B cell (primary cell): ENCODE measurements at regions not wholly inside any gene's neighbourhood (a gene's known extent, or its start where the extent isn't known, plus 50 kb on each side); places are given as distances from the start of the nearest gene placed in this dataset.

ENCODE experiments used
- ATAC-seq: fragments of 200-7000 bp; cut with Tn5 transposase; one replicate; pipeline ENCODE4 v1.10.0; 2021; ENCODE audit warnings: low read depth, mild to moderate bottlenecking, moderate number of reproducible peaks, moderate library complexity
- CTCF ChIA-PET: fragments of 350-600 bp; sonication (Branson Sonifier 250); formaldehyde crosslinking; loops from one replicate; lab custom pipeline; 2021; ENCODE audit warnings: antibody characterized with exemption, inconsistent platforms; lab: Charles Lee
- POLR2A ChIA-PET: fragments of 350-600 bp; sonication (Branson Sonifier 250); formaldehyde crosslinking; loops from one replicate; lab custom pipeline; 2021; ENCODE audit warnings: antibody characterized with exemption; lab: Charles Lee
- DNase-seq: peaks from one replicate; pipeline ENCODE4 v3.0.0; 2013
- H2AFZ ChIP-seq: 2 replicates; pipeline ENCODE4 v1.6.1; 2012; ENCODE audit warnings: mild to moderate bottlenecking, low read depth, low read length; ENCODE audit not compliant: insufficient read depth, poor library complexity, severe bottlenecking
- H3K27ac ChIP-seq, 2 donors: 1 replicate in 1 of 2; 2 replicates in 1 of 2; pipeline ENCODE4 v1.5.1; 2012 to 2013; ENCODE audit warnings: low read length in 2 of 2, mild to moderate bottlenecking in 2 of 2, moderate library complexity in 1 of 2
- H3K27me3 ChIP-seq, 4 experiments: fragments of 200-600 bp in 1 of 4; sonication (generic) in 1 of 4; replicated peaks in 1 of 4; 1 replicate in 2 of 4; 2 replicates in 2 of 4; pipeline versions ENCODE4 v1.6.1 to v1.7.0; 2013 to 2016; ENCODE audit warnings: low read length in 3 of 4, mild to moderate bottlenecking in 2 of 4, mixed read lengths in 1 of 4, moderate library complexity in 1 of 4; ENCODE audit not compliant: insufficient read depth in 4 of 4, control insufficient read depth in 3 of 4; ENCODE audit errors: control extremely low read depth in 1 of 4
- H3K36me3 ChIP-seq, 2 experiments: replicated peaks in 1 of 2; 1 replicate in 1 of 2; 2 replicates in 1 of 2; pipeline versions ENCODE4 v1.6.1 to v1.7.1; 2013; ENCODE audit warnings: low read length in 1 of 2; ENCODE audit not compliant: insufficient read depth in 2 of 2, control insufficient read depth in 1 of 2; ENCODE audit errors: control extremely low read depth in 1 of 2, extremely low read depth in 1 of 2
- H3K4me1 ChIP-seq, 2 donors: fragments of 200-600 bp in 1 of 2; sonication (generic) in 1 of 2; 1 replicate in 1 of 2; 2 replicates in 1 of 2; pipeline versions ENCODE4 v1.5.1 to v1.6.1; 2013 to 2017; ENCODE audit warnings: low read length in 2 of 2; ENCODE audit not compliant: control insufficient read depth in 2 of 2, insufficient read depth in 2 of 2
- H3K4me2 ChIP-seq: replicated peaks from 2 replicates; pipeline ENCODE3; 2012; ENCODE audit warnings: mild to moderate bottlenecking, low read depth, low read length; ENCODE audit not compliant: poor library complexity, severe bottlenecking
- H3K4me3 ChIP-seq, 5 experiments: fragments of 200-600 bp in 1 of 5; sonication (generic) in 1 of 5; 1 replicate in 3 of 5; 2 replicates in 2 of 5; pipeline versions ENCODE4 v1.5.1 to v1.7.0; 2011 to 2016; ENCODE audit warnings: low read length in 4 of 5, mild to moderate bottlenecking in 4 of 5, low read depth in 2 of 5, control low read depth in 1 of 5, moderate library complexity in 1 of 5; ENCODE audit not compliant: insufficient read depth in 1 of 5; ENCODE audit errors: control extremely low read depth in 1 of 5, extremely low read depth in 1 of 5
- H3K79me2 ChIP-seq: fragments of 200-600 bp; sonication (generic); one replicate; pipeline ENCODE4 v1.6.0; 2016; ENCODE audit warnings: low read length; ENCODE audit not compliant: control insufficient read depth, insufficient read depth
- H3K9ac ChIP-seq: fragments of 200-600 bp; sonication (generic); 2 replicates; pipeline ENCODE4 v1.6.1; 2017; ENCODE audit warnings: mild to moderate bottlenecking, low read length, moderate library complexity
- H3K9me3 ChIP-seq, 3 donors: one replicate each; pipeline versions ENCODE4 v1.6.1 to v1.7.1; 2013; ENCODE audit warnings: low read length in 2 of 3; ENCODE audit not compliant: control insufficient read depth in 2 of 3, insufficient read depth in 1 of 3; ENCODE audit errors: control extremely low read depth in 1 of 3
- H4K20me1 ChIP-seq: 2 replicates; pipeline ENCODE4 v1.6.0; 2012; ENCODE audit warnings: mild to moderate bottlenecking, low read length; ENCODE audit not compliant: insufficient read depth, control insufficient read depth, poor library complexity, severe bottlenecking
- H3K27ac Mint-ChIP-seq: one replicate; pipeline ENCODE4 v1.8.0; 2021; ENCODE audit warnings: mixed read lengths
- H3K27me3 Mint-ChIP-seq: one replicate; pipeline ENCODE4 v1.8.0; 2021; ENCODE audit warnings: mixed read lengths
- H3K4me1 Mint-ChIP-seq: one replicate; pipeline ENCODE4 v1.8.0; 2021; ENCODE audit warnings: mixed read lengths
- H3K4me3 Mint-ChIP-seq: one replicate; pipeline ENCODE4 v1.8.0; 2021; ENCODE audit warnings: mixed read lengths
- H3K9me3 Mint-ChIP-seq: one replicate; pipeline ENCODE4 v1.8.0; 2022; ENCODE audit warnings: mixed read lengths; ENCODE audit not compliant: insufficient read depth
- CTCF ChIP-seq: fragments of 200-600 bp; IDR thresholded peaks from one replicate; pipeline ENCODE4 v1.8.0; 2022; ENCODE audit warnings: antibody characterized with exemption, mild to moderate bottlenecking
- EZH2 ChIP-seq: IDR thresholded peaks from 2 replicates; pipeline ENCODE4 v1.6.1; 2012; ENCODE audit warnings: borderline replicate concordance, low read depth, mild to moderate bottlenecking, moderate library complexity, low read length; ENCODE audit not compliant: insufficient read depth, poor library complexity, severe bottlenecking
- WGBS: methylation state at CpG from one replicate; pipeline ENCODE4 v1.1.5; 2013; ENCODE audit warnings: missing lambda C conversion rate; ENCODE audit not compliant: insufficient coverage; 5-methylcytosine and 5-hydroxymethylcytosine counted together
- intact Hi-C: fragments of 100-400 bp; cut with micrococcal nuclease; formaldehyde crosslinking; loops from one replicate; pipeline ENCODE4 v1.10.0; 2022

GRCh38 chr6:90928051-90928450, 341.2 kb upstream of the MAP3K7 start:
- WGBS: 100% methylated on average over 1 of the region's 2 CpGs
- CTCF ChIA-PET: interaction anchor here (0.8 kb wide), 1 partner anchor 12 kb away, joined by 3 read pairs; no protein-coding TSS in a partner anchor
- Mint-ChIP-seq H3K4me3 (no peak overlapping the region), H3K9me3 (no peaks in the 10 kb centered on the region), H3K27me3 (peaks cover 14% of the 10 kb centered on the region), H3K27ac (no peak overlapping the region), H3K4me1 (no peaks in the 10 kb centered on the region)
- Histone ChIP-seq H3K79me2 (no peaks in the 10 kb centered on the region), H3K36me3 (no peaks in the 10 kb centered on the region), H3K9ac (no peak overlapping the region), H3K27me3 (no peaks in the 10 kb centered on the region), H3K9me3 (no peaks in the 10 kb centered on the region), H3K4me2 (no peak overlapping the region), H3K4me3 (no peak overlapping the region), H3K27ac (no peak overlapping the region), H3K4me1 (no peaks in the 10 kb centered on the region), H4K20me1 (no peaks in the 10 kb centered on the region), H2AFZ (no peak overlapping the region)
- no peak for DNase-seq
- intact Hi-C loops: no loop called here
- TF ChIP-seq CTCF (no peak), EZH2 (no peak)
- POLR2A ChIA-PET: no interaction called here
- ATAC-seq: no peak

GRCh38 chr6:90925726-90926125, 338.9 kb upstream of the MAP3K7 start:
- H3K79me2 ChIP-seq: no peaks in the 10 kb centered on the region
- Mint-ChIP-seq H3K4me1 (no peaks in the 10 kb centered on the region), H3K9me3 (no peaks in the 10 kb centered on the region), H3K27me3 (peaks cover 9% of the 10 kb centered on the region), H3K27ac (no peak overlapping the region), H3K4me3 (no peak overlapping the region)
- no peak for ATAC-seq
- H4K20me1 ChIP-seq: no peaks in the 10 kb centered on the region
- WGBS: 100% methylated on average over 1 of the region's 4 CpGs
- no peaks in the 10 kb centered on the region for H3K27me3 ChIP-seq
- CTCF ChIA-PET: no interaction called here
- H3K4me3 ChIP-seq: no peak overlapping the region
- POLR2A ChIA-PET: no interaction called here
- no peak overlapping the region for H3K4me2 ChIP-seq
- H2AFZ ChIP-seq: no peak overlapping the region
- H3K36me3 ChIP-seq: no peaks in the 10 kb centered on the region
- no peak for DNase-seq
- TF ChIP-seq EZH2 (no peak), CTCF (no peak)
- no peaks in the 10 kb centered on the region for H3K9me3 ChIP-seq
- no peaks in the 10 kb centered on the region for H3K4me1 ChIP-seq
- intact Hi-C loops: no loop called here
- H3K27ac ChIP-seq: no peak overlapping the region
- H3K9ac ChIP-seq: no peak overlapping the region
